Nucleus accumbens (tissue), 56 donors: ENCODE measurements at regions not wholly inside any gene's neighbourhood (a gene's known extent, or its start where the extent isn't known, plus 50 kb on each side); places are given as distances from the start of the nearest gene placed in this dataset.
"Not testable (repeated sequence)": the region's sequence is repeated elsewhere in the genome, so short reads cannot be mapped to it uniquely, and the experiment has no call there.

Source experiments
- DNase-seq, 56 donors: peaks; one replicate each; lab custom pipeline; 2025; lab: John Stamatoyannopoulos, UW

GRCh38 chr4:179325181-179325580 is 1882.9 kb upstream of the AGA start:
- no peak for DNase-seq

GRCh38 chr4:179328627-179329026 is 1886.4 kb upstream of the AGA start:
- no peak for DNase-seq

GRCh38 chr4:179331362-179331761 is 1889.1 kb upstream of the AGA start:
- no peak for DNase-seq

GRCh38 chr4:179344861-179345260 is 1902.6 kb upstream of the AGA start:
- DNase-seq: no peak

- no peak for DNase-seq
Observed at GRCh38 chr4:179352221-179352620, 1910.0 kb upstream of the AGA start.

GRCh38 chr4:179353786-179354185 is 1911.5 kb upstream of the AGA start:
- DNase-seq: no peak

- no peak for DNase-seq
Observed at GRCh38 chr4:179361978-179362486, 1919.8 kb upstream of the AGA start.

GRCh38 chr4:179365932-179366331 is 1923.7 kb upstream of the AGA start:
- not testable (repeated sequence) for DNase-seq

- DNase-seq: no peak
Observed at GRCh38 chr4:179372242-179372641, 1930.0 kb upstream of the AGA start.

- DNase-seq: no peak
Observed at GRCh38 chr4:179372746-179373145, 1930.5 kb upstream of the AGA start.

GRCh38 chr4:179378847-179379246 is 1936.6 kb upstream of the AGA start:
- DNase-seq: not testable (repeated sequence)

GRCh38 chr4:179392787-179393186 is 1950.5 kb upstream of the AGA start:
- DNase-seq: no peak

GRCh38 chr4:179398414-179398813 is 1956.2 kb upstream of the AGA start:
- DNase-seq: no peak

GRCh38 chr4:179399054-179399782 is 1957.0 kb upstream of the AGA start:
- DNase-seq: no peak

GRCh38 chr4:179415037-179415846 is 1973.0 kb upstream of the AGA start:
- peak in 4 of 56 donors; percentile 0 to 11 (median 4) for DNase-seq

GRCh38 chr4:179415847-179416223 is 1973.6 kb upstream of the AGA start:
- no peak for DNase-seq

- no peak for DNase-seq
Observed at GRCh38 chr4:179417357-179417756, 1975.1 kb upstream of the AGA start.

GRCh38 chr4:179437962-179438361 is 1995.7 kb upstream of the AGA start:
- no peak for DNase-seq

GRCh38 chr4:179441596-179441995 is 1999.4 kb upstream of the AGA start:
- no peak for DNase-seq

- DNase-seq: peak in 18 of 56 donors; percentile 0 to 49 (median 6)
Observed at GRCh38 chr4:179447308-179447707, 2005.1 kb upstream of the AGA start.

GRCh38 chr4:179465131-179465797 is 2023.0 kb upstream of the AGA start:
- no peak for DNase-seq
